Left cardiac atrium (tissue), 4 donors: ENCODE measurements at regions not wholly inside any gene's neighbourhood (a gene's known extent, or its start where the extent isn't known, plus 50 kb on each side); places are given as distances from the start of the nearest gene placed in this dataset.
"Not testable (repeated sequence)": the region's sequence is repeated elsewhere in the genome, so short reads cannot be mapped to it uniquely, and the experiment has no call there.

Experiments
- ATAC-seq, 2 donors: fragments of 200-7000 bp; cut with Tn5 transposase; one replicate each; pipeline ENCODE4 v1.9.1; 2020; ENCODE audit warnings: mild to moderate bottlenecking in 2 of 2, moderate library complexity in 2 of 2
- DNase-seq: peaks from one replicate; pipeline ENCODE4 v3.0.0-alpha.2; 2020
- intact Hi-C, 2 donors: fragments of 100-400 bp; cut with DNase I; formaldehyde crosslinking; loops; one replicate each; pipeline versions ENCODE4 v1.14.1 to v1.15.1; 2022 to 2023
- donor health status: DM: no; HTN: yes; CAD: no.
- donor health status: DM: no; HTN: yes; CAD: no; lungs with severe emphysema.
- donor health status: DM: yes; HTN: yes; CAD: no.
- donor health status: Dilated cardiomyopathy.

DNA sequence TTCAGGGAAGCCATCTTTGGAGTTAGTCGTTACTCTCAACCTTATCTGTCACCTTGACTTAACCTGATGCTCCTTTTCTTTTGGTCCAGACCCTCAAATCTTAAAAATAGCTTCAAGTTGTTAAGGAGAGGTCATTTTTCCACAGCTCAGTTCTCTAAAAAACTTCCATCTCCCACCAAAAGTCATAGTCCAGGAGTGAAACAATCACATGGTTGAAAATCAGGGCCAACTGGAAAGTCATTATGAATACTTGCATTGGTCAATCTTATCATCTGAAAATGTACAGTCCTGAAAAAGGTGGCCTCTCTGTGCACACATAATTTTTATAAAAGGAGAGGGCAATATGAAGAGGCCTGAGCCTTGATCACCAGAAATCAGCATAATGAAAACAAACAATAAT is 195.7 kb downstream of the BCAS1 start:
- ATAC-seq (no peak), DNase-seq (no peak)
- intact Hi-C loops, result loop anchor here in 1 of 2 donors (5.0 kb wide), 1 partner anchor 38 kb away; no protein-coding TSS in a partner anchor

DNA sequence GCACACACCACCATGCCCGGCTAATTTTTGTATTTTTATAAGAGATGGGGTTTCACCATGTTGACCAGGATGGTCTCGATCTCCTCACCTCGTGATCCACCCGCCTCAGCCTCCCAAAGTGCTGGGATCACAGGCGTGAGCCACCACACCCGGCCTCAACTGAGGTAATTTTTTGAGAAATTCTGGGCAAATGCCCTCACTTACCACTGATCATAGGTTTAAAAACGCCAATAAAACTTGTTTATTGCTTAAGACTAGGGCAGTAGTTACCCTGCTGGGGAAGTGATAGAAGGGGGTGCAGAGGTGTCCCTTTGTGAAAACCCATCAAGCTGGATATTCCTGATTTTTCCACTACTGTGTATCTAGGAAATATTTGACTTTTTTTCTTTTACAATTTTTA is 196.3 kb downstream of the BCAS1 start:
- DNase-seq, result no peak
- intact Hi-C loops, result loop anchor here in 1 of 2 donors (5.0 kb wide), 1 partner anchor 38 kb away; no protein-coding TSS in a partner anchor
- no peak for ATAC-seq

DNA sequence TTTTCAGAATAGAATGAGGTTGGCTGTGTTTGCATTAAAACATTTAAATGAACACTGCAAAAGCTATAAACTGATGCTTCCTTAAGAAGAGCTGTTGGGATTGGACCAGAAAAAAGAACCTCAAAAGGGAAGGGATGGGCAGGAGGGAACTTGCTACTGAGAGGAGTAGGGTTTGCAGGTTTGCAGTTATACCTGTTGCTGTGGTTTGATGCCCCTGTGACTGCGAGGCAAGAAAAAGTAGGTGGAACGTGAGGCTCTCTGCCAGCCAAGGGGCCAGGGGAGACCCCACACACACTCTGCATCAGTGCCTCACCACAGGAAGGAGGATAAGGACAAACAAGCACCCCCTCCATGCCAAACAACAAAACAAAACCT is 197.2 kb downstream of the BCAS1 start:
- ATAC-seq (no peak), DNase-seq (no peak)
- intact Hi-C loops, result loop anchor here in 1 of 2 donors (5.0 kb wide), 1 partner anchor 39 kb away; no protein-coding TSS in a partner anchor

DNA sequence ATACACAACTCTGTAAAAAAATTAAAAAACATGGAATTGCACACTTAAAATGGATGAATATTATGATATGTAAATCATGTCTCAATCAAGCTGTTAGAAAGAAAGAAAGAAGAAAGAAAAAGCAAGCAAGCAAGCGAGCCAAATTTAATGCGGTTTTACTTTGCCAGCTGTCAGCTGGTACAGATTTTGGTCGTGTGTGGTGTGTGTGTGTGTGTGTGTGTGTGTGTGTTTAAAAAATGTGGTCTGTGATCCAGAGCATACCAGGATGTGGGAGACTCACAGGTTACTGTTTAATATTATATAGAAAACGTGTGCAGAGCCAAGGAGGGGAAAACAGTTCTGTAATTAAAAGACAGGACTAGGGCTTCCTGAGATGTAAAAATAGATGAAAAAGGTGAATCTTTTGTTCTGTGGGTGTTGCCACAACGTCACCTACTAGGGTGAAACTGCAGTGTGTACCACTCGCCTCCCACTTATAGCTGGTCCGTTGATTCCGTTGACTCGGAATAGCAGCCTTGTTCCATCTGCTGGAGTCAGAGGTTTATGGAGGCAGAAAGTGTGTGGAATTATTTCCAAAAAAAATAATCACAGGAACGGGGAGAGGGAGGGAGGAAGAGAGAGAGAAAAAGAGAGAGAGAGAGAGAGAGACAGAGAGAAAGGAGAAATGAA is 197.7 kb downstream of the BCAS1 start:
- intact Hi-C loops, result loop anchor here in 1 of 2 donors (5.0 kb wide), 1 partner anchor 40 kb away; no protein-coding TSS in a partner anchor
- ATAC-seq (peak; percentile 23 to 48), DNase-seq (no peak)

DNA sequence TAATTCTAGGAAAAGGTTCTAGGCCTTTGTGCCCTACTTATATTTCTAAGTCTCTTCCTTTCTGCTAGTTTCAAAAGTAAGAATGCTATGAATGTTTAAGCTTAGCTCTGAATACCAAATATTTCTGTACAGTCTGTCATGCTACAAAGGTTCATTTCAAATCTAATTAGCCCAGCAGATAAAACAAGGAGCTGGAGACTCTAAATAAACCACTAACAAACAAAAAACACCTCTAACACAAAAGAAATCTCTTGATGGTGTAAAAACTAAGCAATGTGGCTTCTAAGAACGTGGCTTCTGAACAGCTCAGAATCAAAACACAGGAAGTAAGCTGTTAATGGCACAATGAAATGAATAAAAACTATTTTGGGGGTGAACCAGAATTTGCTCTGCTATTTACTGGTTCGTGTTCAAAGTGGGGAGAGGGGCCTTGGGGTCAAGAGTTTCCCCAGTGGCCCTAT is 198.3 kb downstream of the BCAS1 start:
- intact Hi-C loops, result loop anchor here in 1 of 2 donors (5.0 kb wide), 1 partner anchor 40 kb away; no protein-coding TSS in a partner anchor
- ATAC-seq, result no peak
- no peak for DNase-seq

DNA sequence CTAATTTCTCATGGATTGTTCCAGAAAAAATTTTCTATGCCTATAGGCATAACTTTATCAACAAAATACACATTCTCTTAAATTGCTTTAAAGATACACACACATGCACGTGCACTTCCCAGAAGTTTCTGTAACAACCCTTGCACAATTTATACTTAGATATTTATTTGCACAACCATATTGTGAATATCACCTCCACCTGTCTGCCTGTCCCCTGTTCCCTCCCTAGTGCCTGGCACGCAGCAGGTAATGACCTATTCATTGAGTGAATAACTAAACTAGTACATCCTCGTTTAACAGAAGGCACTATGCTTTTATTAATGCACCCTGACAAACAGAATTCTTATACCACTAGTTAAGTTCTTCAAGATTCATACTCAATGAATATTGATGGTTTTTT is 198.9 kb downstream of the BCAS1 start:
- no peak for ATAC-seq
- DNase-seq, result no peak
- intact Hi-C loops, result loop anchor here in 1 of 2 donors (2.0 to 5.0 kb wide), 2 partner anchors 41 to 293 kb away; no protein-coding TSS in a partner anchor

DNA sequence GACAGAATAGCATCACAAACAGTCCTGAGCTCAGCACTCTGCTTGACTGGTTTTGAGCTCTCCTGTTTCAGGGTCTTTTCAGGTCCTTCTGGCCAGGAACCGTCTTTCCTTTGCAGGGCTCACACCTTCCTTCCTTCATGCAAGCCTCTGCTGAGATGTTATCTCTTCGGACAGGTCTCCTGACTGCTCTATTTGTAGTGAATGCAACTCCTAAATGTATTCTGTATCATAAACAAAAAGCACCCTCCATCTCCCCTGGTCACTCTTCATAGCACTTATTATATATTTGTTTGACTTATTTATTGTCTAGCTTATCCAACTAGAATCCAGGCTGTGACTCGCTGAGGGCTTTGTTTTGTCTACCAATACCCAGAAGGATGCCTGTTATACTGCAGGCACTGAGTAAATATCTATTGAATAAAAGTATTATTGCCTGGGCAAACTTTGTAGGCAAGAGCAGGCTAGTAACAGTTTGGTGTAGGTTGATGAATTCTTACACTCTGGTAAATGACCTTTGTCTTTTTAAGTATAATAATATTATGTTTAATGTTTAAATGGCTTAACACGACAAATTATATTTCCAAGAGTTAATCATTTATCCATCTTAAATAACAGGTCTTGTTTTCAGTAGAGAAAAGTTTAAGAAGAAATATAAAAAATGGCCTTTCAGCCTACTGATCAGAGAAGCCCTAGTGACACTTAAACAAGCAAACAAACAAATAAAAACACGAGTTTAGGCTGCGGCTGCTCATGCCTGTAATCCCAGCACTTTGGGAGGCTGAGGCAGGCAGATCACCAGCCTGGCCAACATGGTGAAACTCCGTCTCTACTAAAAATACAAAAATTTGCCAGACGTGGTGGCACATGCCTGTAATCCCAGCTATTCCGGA is 199.7 kb downstream of the BCAS1 start:
- ATAC-seq, result no peak
- intact Hi-C loops, result loop anchor here in 1 of 2 donors (2.0 to 5.0 kb wide), 2 partner anchors 42 to 292 kb away; no protein-coding TSS in a partner anchor
- DNase-seq, result no peak

DNA sequence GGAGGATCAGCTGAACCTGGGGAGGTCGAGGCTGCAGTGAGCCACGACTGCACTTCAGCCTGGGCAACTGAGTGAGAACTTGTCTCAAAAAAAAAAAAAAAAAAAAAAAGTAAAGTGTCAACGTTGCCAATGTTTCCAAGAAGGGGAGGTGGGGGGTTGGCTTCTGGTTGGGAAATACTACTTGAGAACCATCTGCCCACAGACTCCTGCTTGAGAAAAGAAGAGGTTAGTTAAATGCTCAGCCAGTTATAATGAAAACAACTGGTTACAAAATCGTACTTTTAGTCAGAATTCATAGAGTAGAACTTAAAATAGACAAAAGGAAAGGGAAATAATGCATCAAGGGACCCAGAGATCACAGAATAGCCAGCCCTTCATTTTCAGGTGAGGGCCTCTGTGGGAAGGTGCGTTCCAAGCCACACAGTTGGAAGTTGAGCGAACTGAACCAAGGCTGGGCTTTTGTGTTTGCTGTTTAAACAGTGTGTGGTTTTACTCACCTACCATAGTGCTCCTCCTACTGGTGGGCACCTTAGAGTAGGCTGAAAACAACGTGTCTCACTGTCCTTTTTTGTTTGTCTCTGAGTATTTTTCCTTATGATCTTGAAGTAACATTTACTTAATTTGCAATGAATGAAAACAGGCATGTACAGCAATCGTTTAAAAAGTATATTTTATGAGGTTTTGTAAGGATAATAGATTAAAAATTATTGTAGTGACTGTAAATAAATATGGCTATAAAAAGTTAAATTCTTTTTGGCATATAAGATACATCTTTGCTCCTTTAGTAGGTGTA is 200.7 kb downstream of the BCAS1 start:
- ATAC-seq (peak; percentile 88 to 90), DNase-seq (peak; percentile 56)
- intact Hi-C loops, result loop anchor here in 1 of 2 donors (2.0 to 5.0 kb wide), 3 partner anchors 39 to 291 kb away; no protein-coding TSS in a partner anchor

DNA sequence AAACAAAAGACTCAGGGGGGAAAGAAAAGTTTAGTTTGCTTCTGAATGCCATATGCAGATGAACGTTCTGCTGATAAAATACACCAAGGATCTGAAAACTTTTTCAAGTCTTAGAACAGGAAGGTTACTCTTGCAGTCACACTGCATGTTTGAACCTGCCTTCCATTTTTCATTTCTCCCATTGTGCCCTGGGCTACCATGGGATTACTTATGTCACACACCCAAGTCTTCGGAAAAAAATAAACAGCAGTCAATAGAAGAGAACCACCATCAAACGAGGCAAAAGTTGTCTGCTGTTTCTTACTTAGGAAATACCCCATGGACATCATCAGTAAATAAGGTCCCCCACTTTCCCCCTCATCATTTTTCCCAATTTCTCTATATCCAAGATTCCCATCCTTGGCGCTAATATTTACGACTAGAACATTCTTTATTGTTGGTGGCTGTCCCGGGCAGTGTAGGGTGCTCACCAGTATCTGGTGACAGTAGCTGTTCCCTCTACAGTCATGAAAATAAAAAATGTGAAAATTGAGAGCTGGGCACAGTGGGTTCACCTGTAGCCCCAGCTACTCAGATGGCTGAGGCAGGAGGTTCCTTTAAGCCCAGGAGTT is 202.5 kb downstream of the BCAS1 start:
- no peak for ATAC-seq
- DNase-seq, result no peak
- intact Hi-C loops, result loop anchor here in 1 of 2 donors (2.0 kb wide), 1 partner anchor 37 kb away; no protein-coding TSS in a partner anchor

DNA sequence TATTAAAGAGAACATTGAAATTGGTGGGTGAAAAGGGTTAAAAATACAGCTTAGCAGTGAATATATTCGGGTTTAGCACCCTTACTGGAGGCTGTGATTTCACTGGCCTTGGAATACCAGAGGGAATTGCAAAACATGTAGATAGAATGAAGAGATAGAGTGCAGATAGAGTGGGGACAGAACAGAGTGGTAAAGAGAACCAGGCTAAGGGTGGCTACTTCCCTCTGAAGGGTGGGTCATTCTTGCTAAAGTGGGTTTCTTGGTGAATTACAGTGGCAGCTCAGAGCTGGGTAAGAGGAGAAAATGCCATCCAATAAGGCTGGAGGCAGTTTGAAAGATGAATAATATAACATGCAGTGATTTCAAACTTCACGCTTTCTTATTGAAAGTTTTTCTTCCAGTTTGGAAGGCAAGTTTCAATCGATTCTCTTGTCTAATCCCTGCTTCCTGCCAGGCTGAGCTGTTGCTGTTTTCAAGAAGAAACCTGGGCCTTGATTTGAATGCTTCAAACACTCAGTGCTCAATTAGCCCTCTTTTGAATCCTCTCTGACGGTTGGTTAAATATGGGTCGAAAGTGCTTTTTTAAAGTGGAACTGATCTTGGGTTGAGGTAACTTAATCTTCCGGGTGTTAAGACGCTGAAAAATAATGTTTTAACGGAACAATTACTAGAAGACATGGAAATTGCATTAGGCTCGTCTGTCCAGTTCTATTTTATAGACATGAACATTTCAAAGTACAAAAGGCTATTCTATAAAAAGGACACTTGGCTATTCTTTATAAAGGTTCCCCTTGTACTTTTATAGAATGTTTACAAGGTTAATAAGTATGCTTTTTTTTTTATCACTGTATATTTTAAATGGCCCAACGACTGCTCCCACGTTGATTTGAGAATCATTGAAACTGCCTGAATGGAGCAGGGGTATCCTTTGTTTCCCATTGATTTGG is 203.3 kb downstream of the BCAS1 start:
- DNase-seq, result no peak
- intact Hi-C loops, result no loop called here
- peak in 1 of 2 donors; percentile 18 for ATAC-seq

DNA sequence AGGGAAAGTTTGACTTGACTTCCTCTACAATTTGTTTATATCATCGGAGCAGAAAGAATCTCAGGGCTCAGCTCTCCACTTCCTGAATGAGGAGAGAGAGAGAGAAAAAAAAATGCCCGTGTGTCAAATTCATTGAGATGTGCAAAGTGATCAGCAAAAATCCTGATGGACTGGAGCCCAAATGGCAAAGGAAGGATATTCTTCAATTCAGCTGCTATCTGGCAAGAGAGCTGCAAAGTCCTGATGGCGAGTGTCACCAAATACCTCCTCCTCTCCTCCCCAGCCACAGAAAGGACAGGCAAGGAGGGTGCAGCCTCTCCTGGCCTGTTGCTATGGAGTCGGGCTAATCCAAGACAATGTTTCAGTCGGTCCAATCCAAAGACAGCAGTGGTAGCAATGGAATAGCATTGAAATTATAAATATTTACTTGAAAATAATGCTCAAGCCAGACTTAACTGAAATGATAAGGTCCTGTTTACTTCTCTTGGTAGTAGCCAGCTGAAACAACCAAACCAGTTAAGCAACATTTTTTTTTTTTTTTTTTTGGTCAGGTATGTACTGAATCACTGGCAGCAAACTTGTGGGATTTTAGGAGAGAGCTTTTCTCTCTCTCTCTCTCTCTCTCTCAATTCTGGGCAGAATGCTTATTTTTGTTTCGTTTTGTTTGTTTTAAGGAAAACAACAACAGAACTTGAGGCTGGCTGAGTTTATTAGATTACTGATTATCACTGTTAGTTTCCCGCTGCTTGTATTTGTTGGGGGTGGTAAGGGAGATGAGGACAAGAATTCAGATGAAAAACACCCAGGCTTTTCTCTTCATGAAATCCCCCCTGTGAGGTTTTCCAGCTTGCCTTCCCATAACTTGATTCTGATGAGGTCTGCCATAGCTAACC is 204.2 kb downstream of the BCAS1 start:
- ATAC-seq (peak; percentile 48 to 72), DNase-seq (no peak)
- intact Hi-C loops, result no loop called here

DNA sequence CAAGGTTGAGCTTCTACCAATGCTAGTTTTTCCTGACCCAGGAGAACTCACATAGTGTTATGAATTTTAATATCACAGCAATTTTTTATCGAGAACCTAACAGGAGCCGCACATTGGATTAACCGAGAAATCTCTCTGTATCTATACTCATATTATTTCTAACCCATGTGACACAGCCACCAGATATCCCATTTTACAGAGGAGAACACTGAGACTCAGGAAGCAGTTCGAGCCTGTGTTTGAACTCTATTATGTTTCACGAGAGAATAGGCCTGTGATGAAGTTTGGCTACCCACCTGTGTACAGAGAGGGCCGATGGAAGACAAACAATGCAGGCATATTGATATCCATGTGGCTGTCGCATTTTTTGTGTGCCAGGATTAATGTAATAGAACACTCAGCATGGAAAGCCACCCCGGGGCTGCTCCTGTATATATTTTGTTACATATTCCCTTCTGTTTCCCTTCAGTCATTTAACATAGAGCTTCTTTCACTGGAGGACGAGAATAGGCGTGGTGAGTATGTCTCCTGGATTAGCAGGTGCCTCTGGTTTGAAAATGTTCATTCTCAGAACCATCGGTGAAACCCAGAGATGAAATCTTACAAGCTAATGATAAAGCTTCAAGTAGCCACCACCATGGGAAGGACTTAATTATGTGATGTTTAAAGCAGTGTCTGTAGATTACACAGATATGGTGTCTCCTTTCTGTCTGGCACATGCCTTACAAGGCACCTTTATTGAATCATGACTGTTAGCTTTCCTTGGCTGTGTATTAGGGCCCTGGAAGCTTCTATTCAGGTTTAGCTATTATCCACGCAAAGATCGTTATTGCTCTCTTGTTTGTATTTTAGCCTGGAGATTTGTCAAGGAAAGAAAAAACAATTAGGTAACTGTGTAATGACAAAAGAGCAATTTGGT is 205.4 kb downstream of the BCAS1 start:
- not testable (repeated sequence) for ATAC-seq

DNA sequence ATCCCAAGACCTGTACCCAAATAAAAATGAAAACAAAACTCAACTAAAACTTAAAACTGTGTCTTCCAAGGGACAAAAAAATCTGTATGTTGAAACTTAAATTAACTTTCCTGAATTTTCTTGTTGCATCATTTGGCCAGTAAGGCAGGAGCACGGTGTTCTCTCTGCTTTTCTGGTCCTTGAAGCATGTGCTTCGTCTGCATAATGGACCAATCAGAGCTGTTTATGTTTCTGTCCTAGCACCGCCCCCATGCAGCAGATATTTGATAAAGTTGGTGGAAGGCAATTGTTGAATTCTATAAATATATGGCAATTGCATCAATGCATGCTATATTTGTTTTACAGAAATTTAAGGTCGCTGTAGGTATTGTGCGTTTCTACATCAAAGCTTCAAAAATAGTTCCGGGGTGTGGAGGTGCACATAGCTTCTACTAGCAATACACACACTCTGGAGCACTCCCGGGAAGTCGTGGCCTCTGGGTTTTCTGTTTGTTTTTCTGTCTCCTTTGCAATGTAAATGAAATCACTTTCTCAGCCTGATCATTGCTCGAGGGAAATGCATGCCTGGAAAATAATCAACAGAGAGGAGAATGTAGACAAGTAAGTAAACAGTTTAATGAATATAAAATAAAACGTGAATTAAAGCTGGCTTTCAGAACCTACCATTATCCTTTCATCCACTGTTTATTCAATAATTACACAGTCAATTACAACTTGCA is 206.3 kb downstream of the BCAS1 start:
- intact Hi-C loops, ATAC-seq: not testable (repeated sequence)

More for the DNA sequence above, 205.4 kb downstream of the BCAS1 start:
- intact Hi-C loops, DNase-seq: not testable (repeated sequence)

DNA sequence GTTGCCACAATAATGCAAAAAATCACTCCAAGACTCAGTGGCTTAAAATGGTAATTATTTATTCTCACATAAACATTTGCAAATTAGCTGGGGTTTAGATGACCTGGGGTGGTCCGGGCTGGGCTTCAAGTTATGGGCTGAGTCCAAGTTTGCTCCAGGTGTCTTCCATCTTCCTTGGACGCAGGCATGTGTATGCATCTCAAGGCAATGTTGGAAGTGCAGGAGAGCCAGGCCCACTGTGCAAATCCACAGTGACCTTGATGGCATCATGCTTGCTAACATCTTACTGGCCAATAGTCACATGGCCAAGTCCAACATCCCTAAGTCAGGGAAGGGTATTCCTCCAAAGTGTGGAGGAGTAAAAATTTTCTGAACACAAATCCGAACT is 206.9 kb downstream of the BCAS1 start:
- intact Hi-C loops, ATAC-seq, DNase-seq: not testable (repeated sequence)

More for the DNA sequence above, 206.3 kb downstream of the BCAS1 start:
- DNase-seq, result not testable (repeated sequence)

DNA sequence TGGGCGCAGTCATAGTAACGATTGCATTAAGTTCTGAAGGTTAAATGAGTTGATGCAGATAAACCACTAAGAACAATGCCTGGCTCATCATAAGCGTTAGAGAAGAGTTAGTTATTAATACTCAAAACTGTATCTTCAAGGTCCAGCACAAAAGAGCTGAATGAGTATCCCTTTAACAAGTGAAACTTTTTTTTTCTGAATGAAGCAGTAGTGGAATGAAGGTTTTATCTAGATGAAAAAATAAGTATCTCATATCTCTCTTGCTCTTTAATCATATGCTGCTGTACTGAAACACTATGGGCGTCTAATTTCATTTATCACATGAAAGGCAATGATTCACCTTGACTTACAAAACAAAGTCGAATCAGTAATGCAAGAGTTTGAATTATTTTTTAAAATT is 207.4 kb downstream of the BCAS1 start:
- ATAC-seq, intact Hi-C loops, DNase-seq: not testable (repeated sequence)
